WTC11 (cell line): ENCODE measurements at regions not wholly inside any gene's neighbourhood (a gene's known extent, or its start where the extent isn't known, plus 50 kb on each side); places are given as distances from the start of the nearest gene placed in this dataset.

Experiments
- ATAC-seq: fragments of 200-7000 bp; cut with Tn5 transposase; 2 replicates; pipeline ENCODE4 v1.10.0; 2021; ENCODE audit warnings: mild to moderate bottlenecking, moderate library complexity
- CTCF ChIA-PET: fragments of 300-600 bp; sonication (Branson Sonifier 250); formaldehyde crosslinking; loops from one replicate; lab custom pipeline; 2021; ENCODE audit warnings: antibody characterized with exemption; lab: Charles Lee
- POLR2A ChIA-PET: fragments of 350-600 bp; sonication (Branson Sonifier 250); formaldehyde crosslinking; loops from one replicate; lab custom pipeline; 2021; ENCODE audit warnings: antibody characterized with exemption; lab: Charles Lee
- DNase-seq: peaks from one replicate; pipeline ENCODE4 v3.0.0; 2021; ENCODE audit warnings: low spot score
- H3K27ac Mint-ChIP-seq: 2 replicates; pipeline ENCODE4 v1.8.0; 2021; ENCODE audit warnings: mixed read lengths
- H3K27me3 Mint-ChIP-seq: 2 replicates; pipeline ENCODE4 v1.8.0; 2021; ENCODE audit warnings: low read depth, mild to moderate bottlenecking, moderate library complexity, mixed read lengths
- H3K36me3 Mint-ChIP-seq: 2 replicates; pipeline ENCODE4 v1.8.0; 2021; ENCODE audit warnings: mixed read lengths
- H3K4me1 Mint-ChIP-seq: 2 replicates; pipeline ENCODE4 v1.8.0; 2022; ENCODE audit warnings: mixed read lengths
- H3K4me3 Mint-ChIP-seq: 2 replicates; pipeline ENCODE4 v1.8.0; 2021; ENCODE audit warnings: mild to moderate bottlenecking, moderate library complexity, mixed read lengths
- H3K9me3 Mint-ChIP-seq: 2 replicates; pipeline ENCODE4 v1.8.0; 2021; ENCODE audit warnings: mixed read lengths
- CDX4 ChIP-seq: fragments of 250-450 bp; sonication (Bioruptor Pico); IDR thresholded peaks from 2 replicates; pipeline ENCODE4 v1.9.0; 2021; ENCODE audit warnings: moderate library complexity, mild to moderate bottlenecking, inconsistent platforms, borderline replicate concordance
- CREM ChIP-seq: sonication (generic); formaldehyde crosslinking; IDR thresholded peaks from 2 replicates; pipeline ENCODE4 v1.8.1; 2022; ENCODE audit warnings: mild to moderate bottlenecking, missing genetic modification reagents, moderate library complexity
- ETV6 ChIP-seq: sonication (generic); formaldehyde crosslinking; IDR thresholded peaks from 2 replicates; pipeline ENCODE4 v1.8.1; 2022; ENCODE audit warnings: mild to moderate bottlenecking, missing genetic modification reagents
- JUN ChIP-seq: sonication (generic); formaldehyde crosslinking; IDR thresholded peaks from 2 replicates; pipeline ENCODE4 v1.8.0; 2023; ENCODE audit warnings: mild to moderate bottlenecking, missing genetic modification reagents
- NFE2L1 ChIP-seq: sonication (generic); formaldehyde crosslinking; IDR thresholded peaks from 2 replicates; pipeline ENCODE4 v1.8.1; 2023; ENCODE audit warnings: missing genetic modification reagents
- NR1H2 ChIP-seq: sonication (generic); formaldehyde crosslinking; IDR thresholded peaks from 2 replicates; pipeline ENCODE4 v1.9.0; 2021; ENCODE audit warnings: mild to moderate bottlenecking, moderate library complexity, missing genetic modification reagents
- OVOL2 ChIP-seq: fragments of 250-450 bp; sonication (Bioruptor Pico); IDR thresholded peaks from 2 replicates; pipeline ENCODE4 v1.9.0; 2021; ENCODE audit warnings: mild to moderate bottlenecking, borderline replicate concordance
- PRRX2 ChIP-seq: fragments of 250-450 bp; sonication (Bioruptor Pico); IDR thresholded peaks from 2 replicates; pipeline ENCODE4 v1.8.0; 2021; ENCODE audit warnings: mild to moderate bottlenecking
- RORB ChIP-seq: fragments of 250-450 bp; sonication (Bioruptor Pico); IDR thresholded peaks from 2 replicates; pipeline ENCODE4 v1.9.0; 2021; ENCODE audit warnings: mild to moderate bottlenecking
- SMAD4 ChIP-seq: sonication (generic); formaldehyde crosslinking; IDR thresholded peaks from 2 replicates; pipeline ENCODE4 v1.8.0; 2022; ENCODE audit warnings: mild to moderate bottlenecking, missing genetic modification reagents
- SOX15 ChIP-seq: fragments of 250-450 bp; sonication (Bioruptor Pico); IDR thresholded peaks from 2 replicates; pipeline ENCODE4 v1.9.0; 2021; ENCODE audit warnings: mild to moderate bottlenecking
- ZNF121 ChIP-seq: sonication (generic); formaldehyde crosslinking; IDR thresholded peaks from 2 replicates; pipeline ENCODE4 v1.8.0; 2023; ENCODE audit warnings: missing genetic modification reagents
- ZNF219 ChIP-seq: sonication (generic); formaldehyde crosslinking; IDR thresholded peaks from 2 replicates; pipeline ENCODE4 v1.8.0; 2023; ENCODE audit warnings: missing genetic modification reagents, mild to moderate bottlenecking, borderline replicate concordance
- ZNF416 ChIP-seq: fragments of 250-450 bp; sonication (Bioruptor Pico); IDR thresholded peaks from 2 replicates; pipeline ENCODE4 v1.9.0; 2021; ENCODE audit warnings: mild to moderate bottlenecking, inconsistent platforms
- ZNF532 ChIP-seq: fragments of 250-450 bp; sonication (Bioruptor Pico); IDR thresholded peaks from 2 replicates; pipeline ENCODE4 v1.9.0; 2021; ENCODE audit warnings: mild to moderate bottlenecking, borderline replicate concordance
- TF ChIP-seq, protein P1 (sequence below): sonication (generic); formaldehyde crosslinking; IDR thresholded peaks from 2 replicates; pipeline ENCODE4 v1.8.1; 2023; ENCODE audit warnings: mild to moderate bottlenecking, moderate library complexity, missing genetic modification reagents
- TF ChIP-seq, protein P2 (sequence below): sonication (generic); formaldehyde crosslinking; IDR thresholded peaks from 2 replicates; pipeline ENCODE4 v1.8.0; 2023; ENCODE audit warnings: missing genetic modification reagents

DNA sequence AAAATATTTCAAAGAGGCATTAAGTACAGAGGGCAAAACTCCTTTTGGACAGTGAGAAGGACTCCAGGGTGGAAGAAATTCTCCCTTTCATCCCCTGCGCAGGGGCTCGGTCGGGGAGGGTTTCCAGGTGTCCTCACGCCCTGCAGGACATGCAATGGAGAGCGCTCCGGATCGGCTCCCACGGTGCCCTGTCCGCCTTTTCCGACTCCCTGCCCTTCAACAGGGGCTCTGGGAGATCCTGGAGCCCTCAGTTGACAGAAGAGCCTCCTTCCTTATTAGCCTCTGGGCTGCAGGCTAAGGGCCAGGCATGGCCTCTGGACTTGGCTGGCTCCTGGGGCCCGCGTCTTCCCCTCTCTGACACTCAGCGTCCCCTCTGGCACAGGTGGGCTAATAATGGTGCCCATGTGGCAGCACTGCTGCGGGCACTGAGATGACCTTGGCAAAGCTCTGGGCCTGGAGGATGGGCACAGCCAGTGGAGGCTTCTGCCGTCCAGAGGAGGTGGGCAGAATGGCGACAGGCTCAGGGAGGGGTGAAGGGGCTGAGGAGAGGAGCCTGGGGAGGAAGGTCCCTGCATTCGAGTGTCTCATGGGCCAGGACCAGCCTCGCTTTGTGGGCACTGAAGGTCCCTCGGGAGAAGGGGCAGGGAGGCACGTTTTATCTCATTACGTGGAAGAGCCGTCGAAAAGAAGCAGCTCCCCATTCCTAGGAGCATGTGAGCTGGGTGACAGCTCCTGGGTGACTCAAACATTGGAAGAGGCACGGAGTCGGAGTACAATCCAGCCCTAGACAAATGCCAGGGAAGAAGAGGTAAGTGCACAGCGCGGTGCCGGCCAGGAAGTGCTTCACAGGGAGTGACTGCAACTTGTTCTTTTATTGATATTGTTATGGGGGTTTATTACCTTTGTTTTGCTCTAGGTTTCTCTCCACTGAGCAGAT, 161.7 kb downstream of the IRF8 start:
- Mint-ChIP-seq H3K9me3 (no peaks in the 10 kb centered on the region; the same call in 1 of the 2 replicates), H3K4me1 (no peaks in the 10 kb centered on the region), H3K27ac (no peak overlapping the region)
- no peak for DNase-seq
- TF ChIP-seq CREM (CRISPR knock-in tag): no peak
- TF ChIP-seq NFE2L1 (CRISPR knock-in tag): no peak
- TF ChIP-seq RORB: no peak
- TF ChIP-seq JUN (CRISPR knock-in tag): no peak
- TF ChIP-seq, protein P1, sequence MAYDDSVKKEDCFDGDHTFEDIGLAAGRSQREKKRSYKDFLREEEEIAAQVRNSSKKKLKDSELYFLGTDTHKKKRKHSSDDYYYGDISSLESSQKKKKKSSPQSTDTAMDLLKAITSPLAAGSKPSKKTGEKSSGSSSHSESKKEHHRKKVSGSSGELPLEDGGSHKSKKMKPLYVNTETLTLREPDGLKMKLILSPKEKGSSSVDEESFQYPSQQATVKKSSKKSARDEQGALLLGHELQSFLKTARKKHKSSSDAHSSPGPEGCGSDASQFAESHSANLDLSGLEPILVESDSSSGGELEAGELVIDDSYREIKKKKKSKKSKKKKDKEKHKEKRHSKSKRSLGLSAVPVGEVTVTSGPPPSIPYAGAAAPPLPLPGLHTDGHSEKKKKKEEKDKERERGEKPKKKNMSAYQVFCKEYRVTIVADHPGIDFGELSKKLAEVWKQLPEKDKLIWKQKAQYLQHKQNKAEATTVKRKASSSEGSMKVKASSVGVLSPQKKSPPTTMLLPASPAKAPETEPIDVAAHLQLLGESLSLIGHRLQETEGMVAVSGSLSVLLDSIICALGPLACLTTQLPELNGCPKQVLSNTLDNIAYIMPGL (CRISPR knock-in tag): no peak
- TF ChIP-seq CDX4 (CRISPR knock-in tag): no peak
- TF ChIP-seq, all 79 proteins: peak for 0
- Mint-ChIP-seq H3K36me3 (no peaks in the 10 kb centered on the region), H3K27me3 (0 out of 2 replicates have a peak, but pooled peaks cover 3% of the 10 kb centered on the region), H3K4me3 (no peak overlapping the region)
- no peak for ATAC-seq
- CTCF ChIA-PET: interaction anchor here (0.8 to 1.7 kb wide), 5 partner anchors 12 to 456 kb away, joined by 3 to 6 read pairs (median 3); no protein-coding TSS in a partner anchor
- POLR2A ChIA-PET: no interaction called here

- H3K36me3 Mint-ChIP-seq: no peaks in the 10 kb centered on the region
- CTCF ChIA-PET: interaction anchor here (0.9 to 1.7 kb wide), 3 partner anchors 12 to 161 kb away, joined by 3 to 6 read pairs (median 4); no protein-coding TSS in a partner anchor
- H3K4me3 Mint-ChIP-seq: no peak overlapping the region
- no peaks in the 10 kb centered on the region; the same call in 1 of the 2 replicates for H3K9me3 Mint-ChIP-seq
- POLR2A ChIA-PET: no interaction called here
- no peak for DNase-seq
- H3K27me3 Mint-ChIP-seq: 0 out of 2 replicates have a peak, but pooled peaks cover 7% of the 10 kb centered on the region
- TF ChIP-seq ZNF532 (CRISPR knock-in tag) (no peak), ZNF416 (CRISPR knock-in tag) (no peak), ETV6 (CRISPR knock-in tag) (no peak), ZNF121 (no peak), OVOL2 (CRISPR knock-in tag) (no peak), NFE2L1 (CRISPR knock-in tag) (no peak), SMAD4 (CRISPR knock-in tag) (no peak), ZNF219 (CRISPR knock-in tag) (no peak), SOX15 (CRISPR knock-in tag) (no peak), NR1H2 (CRISPR knock-in tag) (no peak), PRRX2 (CRISPR knock-in tag) (no peak)
- TF ChIP-seq, protein P2, sequence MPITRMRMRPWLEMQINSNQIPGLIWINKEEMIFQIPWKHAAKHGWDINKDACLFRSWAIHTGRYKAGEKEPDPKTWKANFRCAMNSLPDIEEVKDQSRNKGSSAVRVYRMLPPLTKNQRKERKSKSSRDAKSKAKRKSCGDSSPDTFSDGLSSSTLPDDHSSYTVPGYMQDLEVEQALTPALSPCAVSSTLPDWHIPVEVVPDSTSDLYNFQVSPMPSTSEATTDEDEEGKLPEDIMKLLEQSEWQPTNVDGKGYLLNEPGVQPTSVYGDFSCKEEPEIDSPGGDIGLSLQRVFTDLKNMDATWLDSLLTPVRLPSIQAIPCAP: no peak
- TF ChIP-seq, all 79 proteins: peak for 0
- no peak overlapping the region for H3K27ac Mint-ChIP-seq
- no peaks in the 10 kb centered on the region for H3K4me1 Mint-ChIP-seq
- no peak for ATAC-seq
Observed at GRCh38 chr16:86061318-86061695, 162.3 kb downstream of the IRF8 start.
